ENCODE measurements at regions not wholly inside any gene's neighbourhood (a gene's known extent, or its start where the extent isn't known, plus 50 kb on each side); places are given as distances from the start of the nearest gene placed in this dataset.
"Not testable (repeated sequence)": the region's sequence is repeated elsewhere in the genome, so short reads cannot be mapped to it uniquely, and the experiment has no call there.

- intact Hi-C loops (cut with DNase I): not testable (repeated sequence)
Observed at GRCh38 chr11:54797906-54798305, 91.3 kb downstream of the OR4A5 start.

DNA sequence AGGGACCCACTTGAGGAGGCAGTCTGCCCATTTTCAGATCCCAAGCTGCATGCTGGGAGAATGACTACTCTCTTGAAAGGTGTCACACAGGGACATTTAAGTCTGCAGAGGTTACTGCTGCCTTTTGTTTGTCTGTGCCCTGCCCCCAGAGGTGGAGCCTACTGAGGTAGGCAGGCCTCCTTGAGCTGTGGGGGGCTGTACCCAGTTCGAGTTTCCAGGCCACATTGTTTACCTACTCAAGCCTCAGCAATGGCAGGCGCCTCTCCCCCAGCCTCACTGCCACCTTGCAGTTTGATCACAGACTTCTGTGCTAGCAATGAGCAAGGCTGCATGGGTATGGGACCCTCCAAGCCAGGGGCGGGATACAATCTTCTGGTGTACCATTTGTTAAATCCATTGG is 126.0 kb downstream of the OR4A5 start:
- intact Hi-C loops (cut with DNase I): no loop called here
- no peak for DNase-seq (ENCODE audit: low spot score)

More at GRCh38 chr11:54797906-54798305, 91.3 kb downstream of the OR4A5 start:
- DNase-seq (ENCODE audit: low spot score): peak; percentile 20

GRCh38 chr11:54855047-54855446 is 148.4 kb downstream of the OR4A5 start:
- intact Hi-C loops (cut with DNase I); DNase-seq (ENCODE audit: low spot score): not testable (repeated sequence)

All from posterior vena cava (tissue), 2 donors.